GM21529 (cell line): ENCODE measurements at regions not wholly inside any gene's neighbourhood (a gene's known extent, or its start where the extent isn't known, plus 50 kb on each side); places are given as distances from the start of the nearest gene placed in this dataset.
"Not testable (repeated sequence)": the region's sequence is repeated elsewhere in the genome, so short reads cannot be mapped to it uniquely, and the experiment has no call there.

Experiments used
- ATAC-seq: cut with Tn5 transposase; IDR thresholded peaks from one replicate; pipeline ENCODE4 v1.9.1; 2021; ENCODE audit not compliant: unreplicated experiment

DNA sequence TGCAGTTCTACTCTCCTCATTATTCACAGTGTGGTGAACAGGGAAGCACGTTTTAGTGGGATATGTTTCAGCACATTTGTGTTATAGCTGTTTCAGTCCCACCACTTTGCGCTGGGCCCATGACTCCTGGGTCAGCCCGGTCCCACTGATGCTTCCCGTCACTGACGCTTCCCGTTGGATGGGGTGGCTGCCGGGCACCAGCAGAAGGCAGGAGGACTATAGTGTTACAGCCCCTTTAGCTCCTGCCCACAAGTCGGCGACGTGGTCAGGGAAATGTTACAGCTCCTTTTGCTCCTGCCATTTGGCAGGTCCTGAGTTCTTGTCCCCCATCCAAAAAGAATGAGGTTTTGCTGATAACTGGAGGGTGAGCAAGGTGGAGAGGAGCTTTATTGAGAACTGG lies 732.2 kb downstream of the NR4A2 start:
- ATAC-seq, result no peak

DNA sequence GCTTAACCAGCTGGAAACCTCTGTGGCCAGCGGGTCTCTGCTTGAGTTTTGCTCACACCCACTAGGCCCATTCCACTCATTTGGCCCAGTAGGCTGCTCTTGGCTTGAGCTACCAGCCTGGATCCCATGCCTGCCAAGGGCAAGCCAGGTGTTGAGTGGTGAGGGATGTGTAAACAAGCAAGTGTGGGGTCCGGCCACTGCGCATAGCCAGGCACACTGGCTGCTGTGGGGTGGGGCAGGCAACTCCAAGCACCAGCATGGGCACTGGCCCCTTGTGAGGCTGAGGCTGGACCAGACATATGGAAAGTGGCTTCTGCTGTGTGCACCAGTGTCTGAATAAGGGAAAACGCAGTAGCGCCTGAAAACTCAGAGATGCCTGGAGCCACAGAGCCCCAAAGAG lies 732.7 kb downstream of the NR4A2 start:
- ATAC-seq, result no peak

DNA sequence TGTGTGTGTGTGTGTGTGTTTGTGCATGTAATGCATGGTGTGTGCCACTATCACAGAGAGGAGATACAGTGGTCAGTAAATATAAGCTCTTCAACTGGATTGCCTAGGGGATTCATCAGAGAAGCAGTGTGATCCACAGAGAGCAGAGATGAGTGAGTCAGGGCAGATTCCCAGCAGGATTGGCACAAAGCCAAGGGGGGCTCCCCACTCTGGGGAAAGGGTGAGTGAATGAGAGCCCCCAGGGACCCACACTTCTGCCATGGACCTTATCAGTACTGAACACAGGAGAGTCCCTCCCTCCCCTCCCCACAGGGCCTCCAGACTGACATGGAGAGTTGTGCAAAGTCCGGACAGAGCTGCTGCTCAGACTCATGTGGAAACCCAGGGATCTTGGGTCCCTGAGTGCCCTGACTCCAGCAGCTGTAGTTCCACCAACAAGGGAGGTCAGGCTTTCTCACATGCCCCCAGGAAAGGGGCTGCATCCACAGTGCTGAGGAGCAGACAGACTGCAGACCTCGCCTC lies 748.8 kb downstream of the NR4A2 start:
- ATAC-seq, result no peak

- ATAC-seq, result no peak
These were observed 757.6 kb downstream of the NR4A2 start for GRCh38 chr2:155574941-155575340.

DNA sequence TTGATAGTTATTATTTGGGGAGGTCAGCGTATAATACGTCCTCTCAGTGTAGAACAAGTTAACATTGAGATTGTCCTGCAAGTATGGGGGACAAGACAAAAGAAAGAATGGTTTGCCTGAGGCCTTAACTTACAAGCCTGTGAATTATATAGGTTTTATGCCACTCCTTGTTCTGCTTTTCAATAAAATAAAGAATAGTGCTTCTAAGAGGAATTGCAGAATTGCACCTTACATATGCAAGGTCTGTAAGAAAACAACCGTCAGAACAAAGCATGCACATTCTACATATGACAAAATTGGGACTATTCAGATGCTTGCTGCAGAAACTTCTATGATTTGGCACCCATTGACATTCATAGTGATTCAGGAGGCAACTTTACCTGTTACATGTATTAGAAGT lies 785.0 kb downstream of the NR4A2 start:
- no peak for ATAC-seq

DNA sequence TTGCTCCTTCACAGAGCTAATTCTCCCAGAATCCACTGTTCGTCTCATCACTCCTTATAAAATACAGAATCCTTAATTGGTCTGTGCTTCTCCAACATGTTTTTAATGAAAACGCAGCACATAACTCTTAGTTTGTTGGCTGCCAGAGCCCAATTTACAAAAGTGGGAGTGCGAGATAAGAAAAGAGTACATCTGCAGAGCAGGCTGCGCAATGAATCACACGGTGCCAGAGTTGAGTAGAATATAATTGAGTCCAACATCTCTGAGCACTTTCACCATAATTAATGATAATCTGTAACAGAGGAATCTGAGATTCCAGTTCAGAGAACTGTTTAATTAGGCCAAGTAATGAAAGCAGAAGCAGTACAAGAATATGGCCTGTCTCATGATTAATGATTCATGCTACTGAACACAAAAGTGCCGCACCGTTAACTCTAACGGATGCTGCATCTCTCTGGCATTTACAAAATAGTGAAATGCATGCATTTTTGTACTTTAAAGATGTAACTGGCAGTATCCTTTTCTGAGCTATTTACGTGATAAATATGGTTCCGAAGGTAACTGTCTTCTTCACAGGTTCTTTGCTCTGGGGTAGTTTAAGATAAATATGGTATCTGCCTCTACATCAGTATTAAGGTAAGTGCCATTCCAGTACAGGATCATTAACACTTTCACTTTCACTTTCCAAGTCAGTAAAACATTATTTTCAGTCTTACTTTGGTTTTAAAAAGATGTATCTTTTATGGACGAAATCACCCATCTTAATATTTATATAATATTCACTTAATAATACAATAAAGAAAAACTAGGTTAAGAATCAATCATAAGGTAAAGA lies 785.6 kb downstream of the NR4A2 start:
- no peak for ATAC-seq

- ATAC-seq, result not testable (repeated sequence)
These were observed 793.5 kb downstream of the NR4A2 start for GRCh38 chr2:155539028-155539427.

DNA sequence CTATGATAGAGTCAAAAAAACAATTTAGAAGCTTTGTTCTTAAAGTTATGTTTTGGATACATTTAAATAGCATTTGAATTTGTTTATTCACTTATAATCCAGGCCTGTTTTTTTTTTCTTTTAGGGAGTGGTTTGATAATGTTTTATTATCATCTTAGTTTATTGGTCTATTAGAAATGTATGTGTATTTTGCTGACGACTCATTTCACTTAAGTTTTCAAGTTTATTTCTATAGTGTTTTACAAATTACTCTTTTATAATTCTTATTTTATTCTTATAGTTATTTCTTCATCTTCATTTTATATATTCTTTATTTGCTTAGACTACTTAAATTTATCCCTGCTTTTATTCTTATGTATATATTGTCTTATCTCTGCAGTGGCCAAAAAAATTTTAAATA lies 804.5 kb downstream of the NR4A2 start:
- no peak for ATAC-seq

GRCh38 chr2:155525199-155525598 lies 807.3 kb downstream of the NR4A2 start:
- no peak for ATAC-seq

DNA sequence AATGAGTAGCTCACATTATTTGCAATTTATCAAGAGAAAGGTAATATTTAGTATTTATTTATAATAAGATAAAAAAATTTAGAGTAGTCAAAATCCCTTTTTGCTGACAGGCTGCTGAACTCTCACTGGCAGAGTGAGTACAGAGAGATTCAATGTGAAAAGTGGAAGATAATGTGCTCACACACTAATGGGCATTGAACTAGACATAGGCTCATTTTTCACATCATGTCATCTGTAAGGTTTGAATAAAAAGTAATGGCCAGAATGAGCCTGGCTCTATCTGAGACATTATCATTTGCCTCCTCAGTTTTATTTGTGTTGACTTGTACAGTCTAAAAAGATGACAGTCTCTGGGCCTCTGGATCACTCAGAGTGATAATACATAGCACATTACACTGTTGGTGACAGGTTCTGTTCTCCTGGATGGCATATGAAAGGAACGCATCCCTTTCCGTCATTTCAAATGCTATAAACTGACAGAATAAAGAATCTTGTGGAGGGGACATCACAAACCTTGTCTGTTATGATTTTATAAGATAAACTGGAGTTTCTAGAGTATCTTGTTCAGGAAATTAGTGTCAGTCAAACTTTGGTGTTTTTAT lies 812.9 kb downstream of the NR4A2 start:
- no peak for ATAC-seq

GRCh38 chr2:155518094-155518493 lies 814.4 kb downstream of the NR4A2 start:
- no peak for ATAC-seq

- no peak for ATAC-seq
These were observed 815.2 kb downstream of the NR4A2 start for GRCh38 chr2:155517362-155517761.

GRCh38 chr2:155513248-155513647 lies 814.8 kb downstream of the KCNJ3 start:
- ATAC-seq, result no peak

- no peak for ATAC-seq
These were observed 804.3 kb downstream of the KCNJ3 start for GRCh38 chr2:155502766-155503165.

DNA sequence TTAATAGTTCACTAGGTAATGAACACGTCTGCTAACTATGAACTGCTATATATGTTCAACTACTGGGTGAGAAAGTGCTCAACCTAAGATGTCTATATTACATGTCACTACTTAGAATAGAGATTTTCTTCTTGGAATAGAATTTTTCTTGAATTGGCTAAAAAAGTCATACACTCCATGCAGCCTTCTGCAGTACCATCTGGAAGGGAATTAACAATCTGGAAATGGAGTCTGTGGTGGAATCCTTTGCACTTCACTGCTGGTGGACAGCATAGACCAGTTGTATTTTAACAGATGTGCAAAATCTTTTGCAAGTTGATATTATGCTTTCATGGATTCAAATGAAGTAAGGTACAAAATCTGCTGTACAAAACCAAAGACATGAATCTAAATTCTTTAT lies 799.6 kb downstream of the KCNJ3 start:
- ATAC-seq, result no peak

DNA sequence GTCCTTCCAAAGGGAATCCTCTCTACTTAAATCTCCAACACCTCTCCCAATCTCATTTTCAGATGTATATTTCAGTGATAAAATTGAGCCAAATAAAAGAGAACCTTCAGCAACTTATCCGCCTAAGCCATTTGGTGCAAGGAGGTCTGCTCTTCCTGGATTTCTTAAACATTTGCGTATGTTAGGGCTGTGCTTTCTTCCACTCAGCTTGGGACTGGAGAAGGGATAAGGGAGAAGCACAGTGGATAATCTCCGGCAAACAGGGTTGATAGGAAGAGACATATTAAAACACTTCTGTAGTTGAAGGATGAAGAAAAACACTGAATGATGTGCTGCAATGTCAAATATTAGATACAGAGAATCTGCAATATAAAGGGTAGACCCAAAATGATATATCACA lies 796.2 kb downstream of the KCNJ3 start:
- no peak for ATAC-seq

DNA sequence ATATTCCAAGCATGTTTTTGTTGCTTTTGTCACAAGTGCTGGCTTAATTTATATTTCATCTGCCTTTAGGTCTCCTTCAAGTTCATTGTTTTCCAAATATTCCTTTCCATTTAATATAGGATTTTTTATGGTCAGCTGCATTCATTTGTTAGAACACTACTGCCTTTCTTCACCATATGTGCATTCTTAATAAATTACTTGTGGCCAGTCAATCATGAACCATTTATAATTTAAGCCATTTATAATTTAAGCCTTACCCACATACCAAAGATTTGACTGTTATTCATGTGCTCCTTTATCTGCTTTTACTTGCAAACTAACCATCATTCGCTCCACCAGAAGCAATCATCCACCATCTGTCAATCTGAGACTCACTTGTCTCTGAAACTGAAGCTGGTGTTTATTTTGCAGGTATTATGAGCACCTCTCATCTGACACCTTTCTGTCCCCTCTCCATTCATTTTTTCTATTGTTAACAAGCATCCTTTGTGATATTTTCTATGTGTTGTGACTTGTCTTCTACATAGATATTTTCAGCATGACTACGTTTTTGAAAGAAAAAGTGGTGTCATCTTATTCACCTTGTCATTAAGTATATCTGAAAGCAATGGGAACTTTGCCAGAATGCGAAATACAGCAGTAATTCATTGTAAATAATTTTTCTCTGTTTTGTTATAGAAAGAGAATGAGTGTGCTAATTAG lies 786.8 kb downstream of the KCNJ3 start:
- no peak for ATAC-seq

- no peak for ATAC-seq
These were observed 782.6 kb downstream of the KCNJ3 start for GRCh38 chr2:155481141-155481540.

GRCh38 chr2:155472018-155472417 lies 773.5 kb downstream of the KCNJ3 start:
- not testable (repeated sequence) for ATAC-seq

DNA sequence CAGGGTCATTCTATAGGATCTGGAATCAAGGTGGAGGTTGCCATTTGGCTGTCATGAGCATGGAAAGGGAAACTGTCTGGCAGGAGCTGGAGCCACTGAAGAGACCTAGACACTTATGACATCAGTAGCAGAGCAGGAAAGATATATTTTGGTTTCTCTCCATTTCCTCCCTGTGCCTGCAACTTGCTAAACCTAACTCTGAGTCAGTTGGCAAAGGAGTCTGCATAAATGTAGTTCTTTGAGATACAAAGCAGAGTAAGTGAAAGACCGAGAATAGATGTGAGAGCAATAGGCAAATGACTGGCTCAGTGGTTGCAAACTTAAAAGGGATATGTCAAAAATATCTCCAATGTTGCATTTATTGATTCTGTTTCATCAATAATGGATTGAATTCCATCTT lies 757.7 kb downstream of the KCNJ3 start:
- ATAC-seq, result no peak

DNA sequence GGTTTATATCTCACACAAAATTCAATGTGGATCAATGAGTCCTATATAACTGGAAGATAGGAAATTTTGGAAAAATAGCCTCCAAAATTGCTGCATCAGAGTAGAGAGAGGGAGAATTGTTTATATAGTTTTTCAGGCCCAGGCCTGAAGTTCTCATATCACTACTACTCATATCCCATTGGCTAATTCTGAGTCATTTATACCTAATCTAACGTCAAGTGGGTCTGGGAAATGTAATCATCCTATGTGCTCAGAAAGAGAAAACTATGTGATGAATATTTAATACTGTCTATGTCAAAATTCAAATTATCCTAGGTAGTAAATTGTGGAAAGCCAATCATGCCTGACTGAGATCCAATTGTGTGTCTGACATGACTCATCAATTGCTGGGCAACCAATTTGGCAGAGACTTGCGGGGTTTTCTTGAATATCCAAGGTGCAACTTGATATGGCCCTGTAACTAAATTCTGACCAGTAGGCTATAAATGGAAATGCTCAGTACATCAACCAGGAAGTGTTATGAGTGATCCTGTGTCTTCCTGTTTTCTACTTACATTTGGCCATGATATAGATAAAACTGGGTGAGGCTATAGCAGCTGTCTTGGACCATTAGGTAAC lies 744.4 kb downstream of the KCNJ3 start:
- ATAC-seq, result no peak
